ENCODE measurements at regions not wholly inside any gene's neighbourhood (a gene's known extent, or its start where the extent isn't known, plus 50 kb on each side); places are given as distances from the start of the nearest gene placed in this dataset.

GRCh38 chr5:115402822-115403577 is 106.5 kb upstream of the CCDC112 start:
- no peak for TF ChIP-seq GATA3 (IDR thresholded peaks at IDR 0.05; ENCODE audit: low read depth, low read length)
- no peak for TF ChIP-seq GATA2 (IDR thresholded peaks at IDR 0.05; ENCODE audit: low read depth, low read length)

DNA sequence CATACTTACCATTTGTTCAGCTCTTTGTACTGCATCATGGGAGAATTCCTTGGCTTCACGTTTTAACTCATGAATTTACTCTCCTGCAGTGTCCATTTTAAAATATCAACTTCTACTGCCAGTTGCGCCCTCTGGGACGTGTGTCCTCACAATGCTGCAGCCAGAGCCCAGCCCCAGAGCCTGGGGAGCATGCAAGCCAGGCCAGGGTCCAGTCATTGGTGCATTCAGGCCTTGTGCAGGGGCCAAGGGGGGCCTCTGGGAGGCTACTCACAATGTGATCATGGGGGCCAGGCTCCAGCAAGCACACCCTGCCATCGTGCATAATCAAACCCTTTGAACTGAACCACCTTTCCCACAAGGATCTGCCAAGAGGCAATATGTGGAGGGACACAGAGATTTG is 105.6 kb upstream of the CCDC112 start:
- no peak for TF ChIP-seq GATA3 (IDR thresholded peaks at IDR 0.05; ENCODE audit: low read depth, low read length)
- TF ChIP-seq GATA2 (IDR thresholded peaks at IDR 0.05; ENCODE audit: low read depth, low read length), result no peak

GRCh38 chr5:115398719-115399118 is 102.3 kb upstream of the CCDC112 start:
- no peak for TF ChIP-seq GATA3 (IDR thresholded peaks at IDR 0.05; ENCODE audit: low read depth, low read length)
- no peak for TF ChIP-seq GATA2 (IDR thresholded peaks at IDR 0.05; ENCODE audit: low read depth, low read length)

- TF ChIP-seq GATA3 (IDR thresholded peaks at IDR 0.05; ENCODE audit: low read depth, low read length), result no peak
- TF ChIP-seq GATA2 (IDR thresholded peaks at IDR 0.05; ENCODE audit: low read depth, low read length), result no peak
Measured at GRCh38 chr5:115396688-115397087, 100.2 kb upstream of the CCDC112 start.

GRCh38 chr5:115396081-115396480 is 99.6 kb upstream of the CCDC112 start:
- TF ChIP-seq GATA3 (IDR thresholded peaks at IDR 0.05; ENCODE audit: low read depth, low read length) (no peak), GATA2 (IDR thresholded peaks at IDR 0.05; ENCODE audit: low read depth, low read length) (peak; percentile 55; the same call in 1 of the 2 replicates)

- TF ChIP-seq GATA3 (IDR thresholded peaks at IDR 0.05; ENCODE audit: low read depth, low read length) (no peak), GATA2 (IDR thresholded peaks at IDR 0.05; ENCODE audit: low read depth, low read length) (no peak)
Measured at GRCh38 chr5:115394531-115394930, 98.1 kb upstream of the CCDC112 start.

GRCh38 chr5:115393239-115393638 is 96.8 kb upstream of the CCDC112 start:
- TF ChIP-seq GATA2 (IDR thresholded peaks at IDR 0.05; ENCODE audit: low read depth, low read length) (no peak), GATA3 (IDR thresholded peaks at IDR 0.05; ENCODE audit: low read depth, low read length) (no peak)

GRCh38 chr5:115392611-115393010 is 96.2 kb upstream of the CCDC112 start:
- TF ChIP-seq GATA3 (IDR thresholded peaks at IDR 0.05; ENCODE audit: low read depth, low read length), result no peak
- no peak for TF ChIP-seq GATA2 (IDR thresholded peaks at IDR 0.05; ENCODE audit: low read depth, low read length)

- TF ChIP-seq GATA2 (IDR thresholded peaks at IDR 0.05; ENCODE audit: low read depth, low read length) (no peak), GATA3 (IDR thresholded peaks at IDR 0.05; ENCODE audit: low read depth, low read length) (no peak)
Measured at GRCh38 chr5:115391780-115392179, 95.3 kb upstream of the CCDC112 start.

DNA sequence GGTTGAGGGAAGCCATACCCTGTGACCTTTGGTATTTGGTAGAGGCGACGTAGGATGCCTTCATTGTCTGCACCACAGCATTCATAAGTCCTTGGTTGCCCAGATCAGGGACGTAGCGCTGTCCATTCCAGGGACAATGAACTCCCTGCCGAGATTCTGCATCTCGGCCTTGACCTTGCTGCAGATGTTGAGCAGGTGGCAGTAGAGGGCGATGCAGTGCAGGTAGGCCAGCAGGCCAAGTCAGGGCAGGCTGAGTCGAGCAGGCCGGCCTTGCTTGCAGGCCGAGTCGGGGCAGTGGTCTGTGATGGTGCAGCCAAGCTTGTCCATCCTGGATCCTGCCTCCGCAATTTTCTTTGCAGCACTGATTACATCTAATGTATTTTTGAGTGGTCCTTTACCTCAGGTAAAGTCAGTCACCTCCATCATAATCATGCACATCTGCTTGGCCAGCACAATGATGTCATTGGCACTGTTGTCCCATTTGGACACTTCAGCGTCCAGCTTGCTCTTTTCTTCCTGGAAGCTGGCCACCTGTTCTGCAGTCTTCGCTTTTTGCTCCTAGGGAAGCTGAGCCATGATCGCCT is 93.4 kb upstream of the CCDC112 start:
- TF ChIP-seq GATA2 (IDR thresholded peaks at IDR 0.05; ENCODE audit: low read depth, low read length), result no peak
- TF ChIP-seq GATA3 (IDR thresholded peaks at IDR 0.05; ENCODE audit: low read depth, low read length), result no peak

DNA sequence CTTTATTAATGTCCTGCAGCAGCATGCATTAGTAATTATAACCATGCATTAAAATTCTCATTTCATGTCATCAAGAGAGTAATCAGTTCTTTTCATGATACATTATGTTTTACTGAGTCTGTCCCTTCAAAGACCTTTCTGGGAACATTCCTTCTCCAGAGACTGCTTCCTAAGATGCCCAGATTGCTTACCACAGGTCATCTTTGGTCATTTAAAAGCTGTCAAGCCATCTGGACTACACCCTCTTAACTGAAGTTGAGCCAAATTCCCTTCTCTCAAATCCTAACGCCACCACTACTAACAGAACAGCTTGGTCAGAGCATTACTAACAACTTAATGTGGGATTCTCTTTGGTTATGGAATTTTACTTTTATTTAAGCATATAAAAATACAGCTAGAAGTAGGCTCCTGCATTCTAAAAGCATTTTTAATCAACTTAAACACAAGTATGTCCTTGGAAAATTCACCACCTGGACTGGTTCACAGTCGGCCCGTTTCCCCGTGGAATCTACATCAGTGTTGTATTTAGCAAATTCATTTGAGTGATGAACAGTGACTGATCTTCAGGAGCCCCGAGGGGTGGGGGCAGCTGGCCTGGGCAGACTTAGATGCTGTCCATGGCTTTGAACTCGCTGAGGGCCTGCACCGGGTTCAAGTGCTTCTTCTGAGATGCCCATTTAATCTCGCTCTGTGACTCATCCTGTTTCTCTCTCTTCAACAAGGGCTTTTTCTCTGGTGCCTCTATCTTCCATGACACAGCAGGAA is 92.8 kb upstream of the CCDC112 start:
- no peak for TF ChIP-seq GATA2 (IDR thresholded peaks at IDR 0.05; ENCODE audit: low read depth, low read length)
- TF ChIP-seq GATA3 (IDR thresholded peaks at IDR 0.05; ENCODE audit: low read depth, low read length), result no peak

DNA sequence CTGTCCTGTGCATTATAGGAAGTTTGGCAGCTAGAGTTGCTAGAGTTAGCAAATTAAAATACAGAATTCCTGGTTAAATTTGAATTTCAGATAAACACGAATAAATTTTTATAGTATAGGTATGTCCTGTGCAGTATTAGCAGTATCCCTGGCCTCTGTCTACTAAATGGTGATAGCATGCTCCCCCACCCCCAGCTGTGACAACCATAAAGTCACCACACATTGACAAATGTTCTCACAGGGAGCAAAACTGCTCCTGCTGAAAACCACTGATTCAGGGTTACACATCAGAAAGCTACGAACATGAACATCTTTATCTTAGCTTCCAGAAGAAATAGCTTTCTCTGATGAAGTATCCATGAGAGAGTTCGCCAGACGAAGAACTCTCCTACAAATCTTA is 91.8 kb upstream of the CCDC112 start:
- TF ChIP-seq GATA2 (IDR thresholded peaks at IDR 0.05; ENCODE audit: low read depth, low read length) (no peak), GATA3 (IDR thresholded peaks at IDR 0.05; ENCODE audit: low read depth, low read length) (no peak)

GRCh38 chr5:115387816-115388215 is 91.4 kb upstream of the CCDC112 start:
- no peak for TF ChIP-seq GATA3 (IDR thresholded peaks at IDR 0.05; ENCODE audit: low read depth, low read length)

DNA sequence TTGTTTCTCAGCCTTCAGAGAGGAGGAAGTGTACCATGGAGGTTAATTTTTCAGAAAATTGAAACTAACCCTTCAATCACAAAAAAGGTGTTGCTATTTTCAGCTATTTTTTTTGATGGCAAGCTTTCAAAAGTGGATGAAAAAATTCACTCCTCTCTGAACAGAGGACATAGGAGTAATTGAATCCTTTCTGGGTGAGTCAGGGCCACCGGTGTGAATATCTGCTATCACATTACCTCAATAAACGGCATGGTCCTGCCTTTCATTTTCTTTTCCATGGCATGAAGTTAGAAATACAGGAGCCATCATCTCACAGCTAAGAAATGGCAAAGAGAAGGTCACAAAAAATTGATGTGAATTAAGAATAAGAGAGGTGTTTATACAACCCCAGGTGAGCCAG is 90.2 kb upstream of the CCDC112 start:
- TF ChIP-seq GATA2 (IDR thresholded peaks at IDR 0.05; ENCODE audit: low read depth, low read length) (no peak), GATA3 (IDR thresholded peaks at IDR 0.05; ENCODE audit: low read depth, low read length) (no peak)

All from SH-SY5Y (cell line).